Kidney capillary endothelial cell (primary cell): ENCODE measurements at regions not wholly inside any gene's neighbourhood (a gene's known extent, or its start where the extent isn't known, plus 50 kb on each side); places are given as distances from the start of the nearest gene placed in this dataset.

Experiments
- DNase-seq: peaks from one replicate; pipeline ENCODE4 v3.0.0-alpha.2; 2018; ENCODE audit warnings: low spot score

GRCh38 chr2:21694079-21694878 lies 570.5 kb downstream of the TDRD15 start:
- no peak for DNase-seq

DNA sequence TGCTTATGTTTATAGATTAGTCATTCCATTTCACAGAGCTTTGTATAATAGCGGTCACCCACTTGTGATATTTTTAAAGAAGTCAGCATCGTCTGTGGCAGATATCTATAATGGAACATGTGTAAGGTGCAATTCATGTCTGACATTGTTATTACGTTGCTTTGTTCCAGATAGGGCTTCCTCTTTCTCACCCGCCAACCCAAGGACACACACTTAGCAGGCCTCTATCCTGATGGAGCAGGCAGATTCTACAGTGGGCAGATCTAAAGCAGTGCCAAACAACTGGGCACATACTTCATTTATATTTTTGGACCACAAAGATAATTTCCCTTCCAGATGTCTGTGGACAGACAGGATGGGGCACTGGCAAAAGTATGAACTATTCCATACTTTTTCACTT lies 573.1 kb downstream of the TDRD15 start:
- DNase-seq = no peak

DNA sequence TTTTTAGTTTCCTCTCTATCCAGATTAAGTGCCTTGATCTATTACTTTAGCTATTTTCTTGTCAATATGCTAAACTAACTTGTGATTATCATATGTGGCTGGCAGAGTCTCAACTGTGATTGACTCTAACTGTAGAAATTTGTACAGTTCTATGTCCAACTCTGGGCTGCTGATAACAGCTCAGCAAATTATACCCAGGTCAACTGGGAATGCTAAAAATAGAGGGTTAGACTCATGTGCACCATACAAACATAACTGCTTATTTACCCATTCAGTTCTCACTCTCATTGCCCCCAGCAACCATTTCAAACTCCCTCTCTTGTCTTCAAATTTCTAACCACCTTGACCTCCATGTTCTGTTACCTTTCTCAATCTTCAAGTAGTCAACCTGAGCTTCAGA lies 576.9 kb downstream of the TDRD15 start:
- DNase-seq = no peak

DNA sequence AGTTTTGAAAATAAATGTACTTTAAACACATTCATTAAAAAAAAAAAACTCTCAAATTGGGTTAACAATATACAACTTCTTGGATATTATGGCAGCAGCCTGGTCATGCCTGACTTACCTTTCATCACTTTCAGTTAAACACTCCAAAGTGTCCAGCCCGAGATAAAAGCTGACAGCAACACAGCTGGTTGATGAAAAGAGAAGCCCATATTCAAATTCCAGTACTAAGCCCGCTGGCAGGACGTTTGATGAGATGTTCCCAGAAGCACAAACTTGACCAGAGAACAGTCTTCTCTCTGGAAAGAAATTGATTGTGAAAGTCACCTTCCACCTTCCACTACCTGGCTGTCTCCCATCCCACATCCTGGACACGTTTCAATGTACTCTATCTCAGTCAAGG lies 586.3 kb downstream of the TDRD15 start:
- DNase-seq = no peak

DNA sequence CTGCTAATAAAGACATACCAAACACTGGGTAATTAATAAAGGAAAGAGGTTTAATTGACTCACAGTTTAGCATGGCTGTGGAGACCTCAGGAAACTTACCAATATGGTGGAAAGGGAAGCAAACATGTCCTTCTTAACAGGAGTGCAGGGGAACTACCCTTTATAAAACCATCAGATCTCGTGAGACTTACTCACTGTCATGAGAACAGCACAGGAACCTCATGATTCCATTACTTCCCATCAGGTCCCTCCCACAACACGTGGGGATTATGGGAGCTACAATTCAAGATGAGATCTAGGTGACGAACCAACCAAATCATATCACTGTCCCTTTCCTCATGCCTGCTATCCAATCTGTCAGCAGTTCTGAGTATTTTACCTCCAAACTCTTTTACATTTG lies 586.7 kb downstream of the TDRD15 start:
- DNase-seq = no peak

- DNase-seq = no peak
These were observed 592.1 kb downstream of the TDRD15 start for GRCh38 chr2:21715887-21716286.

- DNase-seq = no peak
These were observed 603.3 kb downstream of the TDRD15 start for GRCh38 chr2:21727101-21727500.

GRCh38 chr2:21728133-21728532 lies 604.4 kb downstream of the TDRD15 start:
- no peak for DNase-seq

- no peak for DNase-seq
These were observed 606.4 kb downstream of the TDRD15 start for GRCh38 chr2:21730141-21730540.

DNA sequence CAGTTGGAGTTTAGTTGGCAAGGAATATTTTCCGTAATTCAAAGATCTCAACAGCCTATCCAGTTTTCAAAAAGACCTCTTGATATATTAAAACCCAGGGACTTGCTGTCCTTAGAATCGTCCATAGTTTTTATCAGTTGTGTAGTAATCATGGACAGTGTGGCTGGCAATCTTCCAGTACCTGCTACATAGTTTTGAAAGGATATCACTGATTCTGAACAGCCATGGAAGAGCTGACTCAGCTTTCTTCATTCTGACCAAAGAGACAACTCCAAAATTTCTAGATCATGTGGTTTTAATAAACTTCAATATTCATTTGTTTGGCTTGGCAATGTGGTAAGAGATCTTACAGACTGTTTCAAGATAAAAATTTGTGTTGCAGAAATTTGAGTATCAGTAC lies 616.7 kb downstream of the TDRD15 start:
- DNase-seq = no peak

DNA sequence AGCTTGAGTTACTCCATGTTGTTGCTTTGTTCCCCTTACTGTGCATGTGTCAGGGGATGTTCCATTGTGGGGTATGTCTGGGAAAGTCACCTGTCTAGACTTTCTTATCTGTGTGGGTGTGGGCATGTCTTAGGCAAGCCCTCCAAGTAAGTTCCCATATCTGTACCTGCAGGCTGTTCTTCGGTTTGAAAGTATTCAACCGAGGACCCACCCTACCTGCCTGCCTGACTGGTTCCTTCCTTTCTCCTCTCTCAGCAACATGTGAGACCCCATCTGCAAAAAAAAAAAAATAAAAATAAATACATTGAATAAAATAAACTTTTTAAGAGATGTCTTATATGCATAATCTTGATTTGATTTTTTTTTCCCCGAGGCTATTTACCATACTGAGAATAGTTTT lies 622.7 kb downstream of the TDRD15 start:
- no peak for DNase-seq

DNA sequence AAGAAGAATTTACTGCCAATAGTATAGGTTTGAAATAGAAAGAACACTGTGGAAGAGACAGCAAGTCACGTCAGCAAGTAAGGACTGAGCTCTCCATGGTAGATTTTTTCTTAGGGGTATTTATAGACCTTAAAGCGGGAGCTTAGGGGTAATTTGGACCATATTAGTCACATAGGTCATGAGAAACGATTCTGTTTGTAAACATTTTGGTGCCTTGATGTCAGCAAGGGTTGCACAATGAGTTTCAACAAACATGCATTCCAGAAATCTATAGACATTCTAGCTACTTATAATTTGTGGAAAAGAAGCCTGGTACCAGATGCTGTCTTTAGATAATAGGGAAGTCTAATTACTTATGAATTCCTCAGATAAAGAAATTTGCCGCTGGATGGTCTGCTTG lies 624.7 kb downstream of the TDRD15 start:
- DNase-seq = no peak

GRCh38 chr2:21754164-21754788 lies 630.5 kb downstream of the TDRD15 start:
- no peak for DNase-seq

GRCh38 chr2:21757805-21758430 lies 634.1 kb downstream of the TDRD15 start:
- no peak for DNase-seq

- DNase-seq = no peak
These were observed 636.1 kb downstream of the TDRD15 start for GRCh38 chr2:21759819-21760218.

DNA sequence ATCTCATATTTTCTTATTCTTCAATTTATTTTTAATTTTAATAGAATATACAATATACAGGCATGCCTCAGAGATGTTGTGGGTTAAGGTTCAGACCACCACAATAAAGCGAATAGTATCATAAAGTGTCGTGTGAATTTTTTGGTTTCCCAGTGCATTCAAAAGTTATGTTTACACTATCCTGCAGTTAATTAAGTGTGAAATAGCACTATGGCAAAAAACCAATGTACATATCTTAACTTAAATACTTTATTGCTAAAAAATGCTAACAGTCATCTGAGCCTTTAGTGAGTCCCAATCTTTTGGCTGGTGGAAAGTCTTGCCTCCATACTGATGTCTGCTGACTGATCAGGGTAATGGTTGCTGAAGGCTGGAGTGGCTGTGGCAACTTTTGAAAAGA lies 637.6 kb downstream of the TDRD15 start:
- no peak for DNase-seq

GRCh38 chr2:21763501-21763900 lies 639.7 kb downstream of the TDRD15 start:
- DNase-seq = no peak

GRCh38 chr2:21770787-21771186 lies 647.0 kb downstream of the TDRD15 start:
- no peak for DNase-seq

GRCh38 chr2:21772624-21773023 lies 648.9 kb downstream of the TDRD15 start:
- DNase-seq = no peak

DNA sequence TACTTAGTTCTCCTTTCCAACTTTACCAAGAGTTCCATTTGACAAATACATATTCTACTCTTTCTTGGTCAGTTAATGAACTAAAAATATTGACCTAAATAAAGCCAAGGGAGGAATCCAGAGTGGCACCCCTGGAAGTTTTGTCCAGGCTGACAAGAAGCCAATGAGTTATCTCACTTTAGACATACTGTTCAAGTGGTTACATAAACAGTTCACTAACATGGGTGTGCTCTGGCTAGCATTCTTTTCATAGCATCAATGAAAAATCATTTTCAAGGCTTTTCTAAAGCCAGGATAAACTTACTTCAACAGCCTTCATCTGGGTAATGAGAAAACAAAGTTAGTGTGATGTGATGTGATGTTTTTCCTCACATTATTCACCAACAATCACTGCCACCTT lies 649.4 kb downstream of the TDRD15 start:
- no peak for DNase-seq

DNA sequence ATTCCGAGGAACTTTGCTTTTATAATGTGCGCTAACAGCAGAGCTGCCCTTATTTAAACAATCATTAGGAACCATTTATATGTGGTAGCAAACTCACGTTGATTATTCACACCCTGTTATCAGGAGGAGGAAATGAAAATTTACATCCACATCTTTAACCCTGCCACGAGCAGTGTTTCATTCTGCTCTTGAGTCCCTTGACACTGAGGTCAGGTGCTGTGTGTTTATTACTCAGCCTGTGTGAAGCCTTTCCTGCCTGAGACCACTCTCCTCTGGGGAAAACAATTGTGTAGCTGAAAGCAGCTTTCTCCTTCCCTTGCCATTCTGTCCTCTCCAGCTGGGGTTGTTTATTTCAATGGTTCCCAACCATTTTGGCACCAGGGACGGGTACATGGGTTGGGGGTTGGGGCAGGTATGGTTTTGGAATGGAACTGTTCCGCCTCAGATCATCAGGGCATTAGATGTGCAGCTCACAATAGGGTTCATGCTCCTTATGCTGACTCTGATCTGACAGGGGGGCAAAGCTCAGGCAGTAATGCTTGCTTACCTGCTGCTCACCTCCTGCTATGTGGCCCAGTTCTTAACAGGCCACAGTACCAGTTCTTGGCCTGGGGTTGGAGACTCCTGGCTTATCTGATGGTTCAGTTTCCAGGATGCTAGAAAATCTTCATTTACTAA lies 651.1 kb downstream of the TDRD15 start:
- peak; percentile 0 for DNase-seq

- no peak for DNase-seq
These were observed 656.0 kb downstream of the TDRD15 start for GRCh38 chr2:21779786-21780185.

DNA sequence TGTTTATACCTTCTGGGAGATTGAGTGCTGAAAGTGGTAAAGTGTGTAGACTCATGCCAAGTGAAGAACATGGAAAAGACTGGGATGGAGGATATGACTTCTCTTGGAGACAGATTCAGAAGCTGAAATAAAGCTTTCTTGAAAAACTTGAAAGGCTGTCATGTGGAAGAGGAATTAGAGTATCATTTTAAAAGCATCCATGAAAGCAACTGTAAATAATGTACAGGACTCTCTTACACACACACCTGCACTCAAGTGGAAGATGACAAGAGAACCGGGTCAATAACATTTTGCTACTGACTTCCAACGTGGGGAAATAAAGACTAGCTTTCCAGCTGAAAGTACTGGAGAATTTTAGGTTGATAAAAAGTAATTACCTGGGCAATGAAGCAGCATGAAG lies 658.2 kb downstream of the TDRD15 start:
- DNase-seq = no peak
